IMR-90 (cell line): ENCODE measurements at regions not wholly inside any gene's neighbourhood (a gene's known extent, or its start where the extent isn't known, plus 50 kb on each side); places are given as distances from the start of the nearest gene placed in this dataset.
A peak's percentile ranks its signal among the peaks of the same experiment; 100 is the strongest.

Source experiments
- ATAC-seq: fragments of 200-7000 bp; cut with Tn5 transposase; 2 replicates; pipeline ENCODE4 v1.9.1; 2020; ENCODE audit warnings: low read depth, mild to moderate bottlenecking, moderate library complexity
- BruUV-seq: library from RNA; stranded (reverse); fragments of 400-500 nt; replicated peaks from 2 replicates; lab custom pipeline; 2021; lab: Mats Ljungman, UMichigan
- CTCF ChIA-PET: fragments of 300-600 bp; formaldehyde crosslinking; extraction: SDS; loops from one replicate; lab custom pipeline; 2021; ENCODE audit warnings: antibody characterized with exemption; lab: Yijun Ruan, JAX
- POLR2A ChIA-PET: fragments of 300-600 bp; sonication (Branson Sonifier 250); formaldehyde crosslinking; loops from one replicate; lab custom pipeline; 2022; ENCODE audit warnings: antibody characterized with exemption; ENCODE audit not compliant: unreplicated experiment; lab: Charles Lee
- DNase-seq: peaks from one replicate; pipeline ENCODE4 v3.0.0; 2013
- H2AFZ ChIP-seq: replicated peaks from 2 replicates; pipeline ENCODE3; 2013; ENCODE audit warnings: low read length, mild to moderate bottlenecking; ENCODE audit not compliant: poor library complexity
- H2AK5ac ChIP-seq: 2 replicates; pipeline ENCODE4 v1.6.1; 2013; ENCODE audit warnings: low read depth, low read length, inconsistent platforms
- H2AK9ac ChIP-seq: replicated peaks from 2 replicates; pipeline ENCODE3; 2013; ENCODE audit warnings: mild to moderate bottlenecking, low read depth, low read length, moderate library complexity; ENCODE audit not compliant: poor library complexity
- H2BK120ac ChIP-seq: 2 replicates; pipeline ENCODE4 v1.6.1; 2013; ENCODE audit warnings: low read depth, low read length, inconsistent platforms
- H2BK15ac ChIP-seq: 3 replicates; pipeline ENCODE4 v1.6.1; 2013; ENCODE audit warnings: low read depth, low read length, inconsistent platforms
- H2BK20ac ChIP-seq: 2 replicates; pipeline ENCODE4 v1.6.1; 2013; ENCODE audit warnings: low read depth, mild to moderate bottlenecking, inconsistent platforms, low read length, moderate library complexity
- H2BK5ac ChIP-seq: 2 replicates; pipeline ENCODE4 v1.6.1; 2013; ENCODE audit warnings: mild to moderate bottlenecking, low read depth, low read length, inconsistent platforms; ENCODE audit not compliant: poor library complexity, severe bottlenecking
- H3K14ac ChIP-seq: replicated peaks from 2 replicates; pipeline ENCODE4 v1.6.1; 2013; ENCODE audit warnings: low read depth, low read length, inconsistent platforms
- H3K18ac ChIP-seq: 2 replicates; pipeline ENCODE4 v1.6.1; 2013; ENCODE audit warnings: low read depth, low read length, control low read depth
- H3K23ac ChIP-seq: 2 replicates; pipeline ENCODE4 v1.6.1; 2013; ENCODE audit warnings: low read depth, low read length, inconsistent platforms
- H3K27ac ChIP-seq: 2 replicates; pipeline ENCODE4 v1.5.1; 2013; ENCODE audit warnings: mild to moderate bottlenecking, control low read depth, low read length; ENCODE audit not compliant: insufficient read depth
- H3K27me3 ChIP-seq: 2 replicates; pipeline ENCODE4 v1.6.1; 2013; ENCODE audit warnings: low read length; ENCODE audit not compliant: control insufficient read depth, insufficient read depth
- H3K36me3 ChIP-seq: 2 replicates; pipeline ENCODE4 v1.6.1; 2013; ENCODE audit warnings: low read length, mixed read lengths; ENCODE audit not compliant: control insufficient read depth, insufficient read depth
- H3K4ac ChIP-seq: 2 replicates; pipeline ENCODE4 v1.6.1; 2013; ENCODE audit warnings: low read depth, low read length, inconsistent platforms
- H3K4me1 ChIP-seq: 2 replicates; pipeline ENCODE4 v1.6.1; 2013; ENCODE audit warnings: low read length, mixed read lengths; ENCODE audit not compliant: control insufficient read depth, insufficient read depth
- H3K4me2 ChIP-seq: 2 replicates; pipeline ENCODE4 v1.6.1; 2013; ENCODE audit warnings: low read depth, mild to moderate bottlenecking, control low read depth, low read length, moderate library complexity
- H3K4me3 ChIP-seq: 2 replicates; pipeline ENCODE4 v1.5.1; 2013; ENCODE audit warnings: low read depth, mild to moderate bottlenecking, control low read depth, low read length, moderate library complexity; ENCODE audit not compliant: insufficient read depth
- H3K56ac ChIP-seq: 2 replicates; pipeline ENCODE4 v1.6.1; 2013; ENCODE audit warnings: low read length, inconsistent platforms; ENCODE audit not compliant: insufficient read depth; ENCODE audit errors: extremely low read depth
- H3K79me1 ChIP-seq, 2 experiments: 2 replicates each; pipeline ENCODE4 v1.6.1; 2013; ENCODE audit warnings: low read length in 2 of 2, inconsistent platforms in 1 of 2, low read depth in 1 of 2
- H3K9ac ChIP-seq: 2 replicates; pipeline ENCODE4 v1.6.1; 2013; ENCODE audit warnings: low read depth, low read length, control low read depth
- H3K9me1 ChIP-seq: 2 replicates; pipeline ENCODE4 v1.6.1; 2013; ENCODE audit warnings: low read length, inconsistent platforms; ENCODE audit not compliant: insufficient read depth
- H3K9me3 ChIP-seq: 2 replicates; pipeline ENCODE4 v1.6.1; 2013; ENCODE audit warnings: low read length; ENCODE audit not compliant: control insufficient read depth, insufficient read depth
- H4K20me1 ChIP-seq: 2 replicates; pipeline ENCODE4 v1.6.1; 2013; ENCODE audit warnings: low read length, inconsistent platforms; ENCODE audit not compliant: insufficient read depth
- H4K5ac ChIP-seq: 2 replicates; pipeline ENCODE4 v1.6.1; 2013; ENCODE audit warnings: mild to moderate bottlenecking, low read depth, low read length, control low read depth
- H4K8ac ChIP-seq, 2 experiments: 2 replicates each; pipeline ENCODE4 v1.6.1; 2013; ENCODE audit warnings: low read depth in 2 of 2, low read length in 2 of 2, control low read depth in 1 of 2, inconsistent platforms in 1 of 2
- H4K91ac ChIP-seq: 2 replicates; pipeline ENCODE4 v1.6.1; 2013; ENCODE audit warnings: low read depth, low read length, inconsistent platforms; ENCODE audit not compliant: insufficient read depth
- BHLHE40 ChIP-seq: fragments of 150-350 bp; IDR thresholded peaks from 2 replicates; pipeline ENCODE4 v1.6.1; 2016; ENCODE audit warnings: mild to moderate bottlenecking, low read depth, low read length
- CEBPB ChIP-seq: IDR thresholded peaks from 2 replicates; pipeline ENCODE4 v1.6.1; 2012; ENCODE audit warnings: low read depth, low read length, improper control_type of control experiment
- CHD1 ChIP-seq: IDR thresholded peaks from 2 replicates; pipeline ENCODE4 v1.6.1; 2012; ENCODE audit warnings: low read depth, low read length, improper control_type of control experiment
- CTCF ChIP-seq: conservative IDR thresholded peaks from 2 replicates; pipeline ENCODE4 v1.5.1; 2012; ENCODE audit warnings: mild to moderate bottlenecking, low read depth, low read length, improper control_type of control experiment
- ELK1 ChIP-seq: fragments of 150-350 bp; IDR thresholded peaks from 2 replicates; pipeline ENCODE4 v1.6.1; 2016; ENCODE audit warnings: low read depth, mild to moderate bottlenecking, low read length, moderate library complexity, borderline replicate concordance
- FOS ChIP-seq: fragments of 150-350 bp; IDR thresholded peaks from 2 replicates; pipeline ENCODE4 v1.6.1; 2016; ENCODE audit warnings: low read depth, low read length
- MAFK ChIP-seq: IDR thresholded peaks from 2 replicates; pipeline ENCODE4 v1.6.1; 2012; ENCODE audit warnings: low read depth, low read length, improper control_type of control experiment
- MAZ ChIP-seq: IDR thresholded peaks from 2 replicates; pipeline ENCODE4 v1.6.1; 2012; ENCODE audit warnings: low read depth, mild to moderate bottlenecking, low read length, improper control_type of control experiment, moderate library complexity, borderline replicate concordance
- MXI1 ChIP-seq: IDR thresholded peaks from 2 replicates; pipeline ENCODE4 v1.6.1; 2012; ENCODE audit warnings: low read depth, mild to moderate bottlenecking, low read length, moderate library complexity, borderline replicate concordance
- NFE2L2 ChIP-seq: fragments of 150-350 bp; IDR thresholded peaks from 2 replicates; pipeline ENCODE4 v1.6.1; 2016; ENCODE audit warnings: low read depth, mild to moderate bottlenecking, low read length
- POLR2A ChIP-seq: IDR thresholded peaks from 2 replicates; pipeline ENCODE4 v1.6.1; 2012; ENCODE audit warnings: mild to moderate bottlenecking, low read depth, low read length
- RAD21 ChIP-seq: IDR thresholded peaks from 2 replicates; pipeline ENCODE4 v1.6.1; 2012; ENCODE audit warnings: low read length, improper control_type of control experiment
- RCOR1 ChIP-seq: IDR thresholded peaks from 2 replicates; pipeline ENCODE4 v1.6.1; 2012; ENCODE audit warnings: mild to moderate bottlenecking, low read length, improper control_type of control experiment; ENCODE audit not compliant: insufficient replicate concordance
- RFX5 ChIP-seq: IDR thresholded peaks from 2 replicates; pipeline ENCODE4 v1.8.0; 2012; ENCODE audit warnings: low read depth, mild to moderate bottlenecking, low read length, moderate library complexity
- SMC3 ChIP-seq: fragments of 150-350 bp; IDR thresholded peaks from 2 replicates; pipeline ENCODE4 v1.6.1; 2016; ENCODE audit warnings: low read depth, mild to moderate bottlenecking, antibody characterized with exemption, low read length, moderate library complexity
- USF2 ChIP-seq: fragments of 150-350 bp; IDR thresholded peaks from 2 replicates; pipeline ENCODE4 v1.6.1; 2017; ENCODE audit warnings: mild to moderate bottlenecking, antibody characterized with exemption, low read length, low read depth
- WGBS, 2 experiments: methylation state at CpG; one replicate each; pipeline versions ENCODE4 v1.1.5 to v1.1.7; 2013; ENCODE audit warnings: missing lambda C conversion rate in 2 of 2; ENCODE audit not compliant: insufficient read length in 1 of 2; ENCODE audit errors: extremely low coverage in 2 of 2; 5-methylcytosine and 5-hydroxymethylcytosine counted together
- dilution Hi-C: fragments of 300-500 bp; cut with HindIII; formaldehyde crosslinking; loops from one replicate; pipeline ENCODE4 v1.14.3; 2018; ENCODE audit warnings: low sequenced_read_pairs; ENCODE audit not compliant: unreplicated experiment
- in situ Hi-C: fragments of 300-500 bp; cut with MboI; formaldehyde crosslinking; loops from 3 replicates; pipeline ENCODE4 v1.14.3; 2019; ENCODE audit warnings: low sequenced_read_pairs, inconsistent platforms, mixed read lengths
- intact Hi-C: fragments of 100-400 bp; cut with micrococcal nuclease; formaldehyde crosslinking; loops from 2 replicates; pipeline ENCODE4 v1.10.0; 2022

GRCh38 chr7:13641714-13642113 lies 347.8 kb downstream of the ETV1 start:
- dilution Hi-C loops, result no loop called here

More at GRCh38 chr7:13641714-13642113, 347.8 kb downstream of the ETV1 start:
- no TSS peak for BruUV-seq
- H2AK9ac ChIP-seq, result no peak overlapping the region
- TF ChIP-seq NFE2L2 (no peak), RFX5 (no peak), USF2 (no peak), RAD21 (no peak), CEBPB (no peak), CTCF (no peak), RCOR1 (no peak), MAFK (no peak), FOS (no peak), CHD1 (no peak), SMC3 (no peak), MAZ (no peak), ELK1 (no peak), MXI1 (no peak), POLR2A (no peak), BHLHE40 (no peak)
- no peak overlapping the region for H4K8ac ChIP-seq
- in situ Hi-C loops (no loop called here), intact Hi-C loops (no loop called here)
- no peak overlapping the region for H3K4me3 ChIP-seq
- peak; percentile 33 for DNase-seq
- H3K14ac ChIP-seq, result no peak overlapping the region
- ChIA-PET CTCF (no interaction called here), POLR2A (no interaction called here)
- H3K4me1 ChIP-seq, result no peaks in the 10 kb centered on the region
- H2BK15ac ChIP-seq, result no peak overlapping the region
- no peaks in the 10 kb centered on the region for H4K20me1 ChIP-seq
- H3K9me3 ChIP-seq, result no peaks in the 10 kb centered on the region
- H2BK120ac ChIP-seq, result no peak overlapping the region
- no CpG with 5 or more reads among the region's 1 CpG for WGBS, 2 experiments
- H3K56ac ChIP-seq, result no peak overlapping the region
- H3K27me3 ChIP-seq, result no peaks in the 10 kb centered on the region
- H2AK5ac ChIP-seq, result no peak overlapping the region
- peak; percentile 69 for ATAC-seq
- H2BK20ac ChIP-seq, result no peak overlapping the region
- H3K9ac ChIP-seq, result no peak overlapping the region
- no peaks in the 10 kb centered on the region for H3K79me1 ChIP-seq
- H4K5ac ChIP-seq, result no peak overlapping the region
- H3K9me1 ChIP-seq, result peaks cover 3% of the 10 kb centered on the region; the same call in 1 of the 2 replicates
- no peak overlapping the region for H4K91ac ChIP-seq
- H3K36me3 ChIP-seq, result no peaks in the 10 kb centered on the region
- H3K4me2 ChIP-seq, result no peak overlapping the region
- H2BK5ac ChIP-seq, result no peak overlapping the region
- no peak overlapping the region for H3K4ac ChIP-seq
- H2AFZ ChIP-seq, result no peak overlapping the region
- H3K18ac ChIP-seq, result no peak overlapping the region
- H3K27ac ChIP-seq, result no peak overlapping the region
- H3K23ac ChIP-seq, result no peak overlapping the region
